A549 (cell line): ENCODE measurements at regions not wholly inside any gene's neighbourhood (a gene's known extent, or its start where the extent isn't known, plus 50 kb on each side); places are given as distances from the start of the nearest gene placed in this dataset.

Source experiments
- ATAC-seq, 2 experiments: fragments of 200-7000 bp in 1 of 2; fragments of >200 bp in 1 of 2; cut with Nextera tagmentation in 1 of 2; cut with Tn5 transposase in 1 of 2; 3 replicates each; pipeline versions ENCODE4 v1.8.0 to v1.9.1; 2018 to 2020; ENCODE audit warnings: mild to moderate bottlenecking in 1 of 2, moderate library complexity in 1 of 2
- CTCF ChIA-PET: fragments of 300-600 bp; sonication (Branson Sonifier 250); formaldehyde crosslinking; extraction: SDS; loops from one replicate; lab custom pipeline; 2021; ENCODE audit warnings: antibody characterized with exemption, inconsistent platforms; lab: Yijun Ruan, JAX
- POLR2A ChIA-PET: fragments of 350-600 bp; formaldehyde crosslinking; extraction: SDS; loops from one replicate; lab custom pipeline; 2021; ENCODE audit warnings: antibody characterized with exemption, inconsistent platforms; lab: Yijun Ruan, JAX
- DNase-seq, 2 experiments: peaks; one replicate each; pipeline versions ENCODE4 v3.0.0 to v3.0.0-alpha.2; 2011 to 2016; ENCODE audit warnings: low read depth in 1 of 2, low spot score in 1 of 2
- FAIRE-seq: peaks from 2 replicates; lab custom pipeline; 2011; peaks lifted over from hg19 to GRCh38; lab: Jason Lieb, UNC
- H3K27ac ChIP-seq, 2 experiments: fragments of >200 bp; sonication (Bioruptor Twin); formaldehyde crosslinking; 3 replicates each; pipeline ENCODE4 v1.5.1; 2016 to 2017
- H3K4me1 ChIP-seq: fragments of >200 bp; sonication (Bioruptor Twin); formaldehyde crosslinking; 3 replicates; pipeline ENCODE4 v1.6.1; 2016
- H3K4me2 ChIP-seq: fragments of >200 bp; sonication (Bioruptor Twin); formaldehyde crosslinking; 3 replicates; pipeline ENCODE4 v1.6.1; 2016
- H3K4me3 ChIP-seq: fragments of >200 bp; sonication (Bioruptor Twin); formaldehyde crosslinking; 3 replicates; pipeline ENCODE4 v1.5.1; 2016
- H3K9me3 ChIP-seq: fragments of >200 bp; sonication (Bioruptor Twin); formaldehyde crosslinking; 3 replicates; pipeline ENCODE4 v1.6.1; 2016
- BHLHE40 ChIP-seq: IDR thresholded peaks from 2 replicates; pipeline ENCODE4 v1.6.1; 2012; ENCODE audit warnings: low read depth, low read length, inconsistent platforms
- CBX8 ChIP-seq: fragments of 200-600 bp; sonication (generic); IDR thresholded peaks from 2 replicates; pipeline ENCODE4 v1.6.1; 2016
- CHD4 ChIP-seq: fragments of 200-600 bp; sonication (generic); IDR thresholded peaks from 2 replicates; pipeline ENCODE4 v1.6.1; 2016; ENCODE audit warnings: antibody characterized with exemption, mild to moderate bottlenecking, borderline replicate concordance
- EHF ChIP-seq: fragments of 250-450 bp; sonication (Bioruptor Pico); IDR thresholded peaks from 2 replicates; pipeline ENCODE4 v1.5.0; 2020; ENCODE audit warnings: mild to moderate bottlenecking
- ESRRA ChIP-seq: fragments of 150-350 bp; IDR thresholded peaks from 2 replicates; pipeline ENCODE4 v1.6.1; 2014; ENCODE audit warnings: mild to moderate bottlenecking, low read length, borderline replicate concordance
- FOSB ChIP-seq: fragments of 250-450 bp; sonication (Bioruptor Pico); IDR thresholded peaks from 2 replicates; pipeline ENCODE4 v1.5.0; 2020; ENCODE audit warnings: mild to moderate bottlenecking, moderate library complexity
- FOSL2 ChIP-seq, 2 experiments: fragments of 450-650 bp in 1 of 2; fragments of >200 bp in 1 of 2; sonication (Bioruptor Twin) in 1 of 2; formaldehyde crosslinking; IDR thresholded peaks; 2 replicates each; pipeline versions ENCODE4 v1.5.0 to v1.6.1; 2016 to 2020; ENCODE audit warnings: mild to moderate bottlenecking in 1 of 2, moderate library complexity in 1 of 2
- HEYL ChIP-seq: fragments of 250-450 bp; sonication (Bioruptor Pico); IDR thresholded peaks from 2 replicates; pipeline ENCODE4 v1.8.0; 2021; ENCODE audit warnings: mild to moderate bottlenecking, moderate library complexity
- HOXB5 ChIP-seq: fragments of 250-450 bp; sonication (Bioruptor Pico); IDR thresholded peaks from 2 replicates; pipeline ENCODE4 v1.5.0; 2020; ENCODE audit warnings: mild to moderate bottlenecking, moderate library complexity
- MYC ChIP-seq: IDR thresholded peaks from 2 replicates; pipeline ENCODE4 v1.6.1; 2012; ENCODE audit warnings: mild to moderate bottlenecking, inconsistent platforms, low read length, improper control_type of control experiment, borderline replicate concordance
- NPAS2 ChIP-seq: fragments of 250-450 bp; sonication (Bioruptor Pico); IDR thresholded peaks from 2 replicates; pipeline ENCODE4 v1.8.0; 2022; ENCODE audit warnings: mild to moderate bottlenecking, moderate library complexity, borderline replicate concordance
- NR3C1 ChIP-seq: fragments of >200 bp; sonication (Bioruptor Twin); formaldehyde crosslinking; IDR thresholded peaks from 3 replicates; pipeline ENCODE4 v1.6.1; 2017
- POLR2AphosphoS2 ChIP-seq: conservative IDR thresholded peaks from 2 replicates; pipeline ENCODE4 v1.6.1; 2012; ENCODE audit warnings: low read length, improper control_type of control experiment, inconsistent platforms
- RAD21 ChIP-seq, 2 experiments: fragments of >200 bp in 1 of 2; sonication (Bioruptor Twin) in 1 of 2; formaldehyde crosslinking in 1 of 2; IDR thresholded peaks in 1 of 2; conservative IDR thresholded peaks in 1 of 2; 2 replicates in 1 of 2; 3 replicates in 1 of 2; pipeline ENCODE4 v1.6.1; 2012 to 2018; ENCODE audit warnings: inconsistent platforms in 1 of 2
- RCOR1 ChIP-seq: fragments of 150-350 bp; IDR thresholded peaks from 2 replicates; pipeline ENCODE4 v1.6.1; 2014; ENCODE audit warnings: antibody characterized with exemption, low read length, low read depth
- SMC3 ChIP-seq: fragments of >200 bp; sonication (Bioruptor Twin); formaldehyde crosslinking; IDR thresholded peaks from 3 replicates; pipeline ENCODE4 v1.6.1; 2018; ENCODE audit warnings: inconsistent platforms
- TP53 ChIP-seq: fragments of 250-450 bp; sonication (Bioruptor Pico); IDR thresholded peaks from 2 replicates; pipeline ENCODE4 v1.5.0; 2021; ENCODE audit warnings: mild to moderate bottlenecking, moderate library complexity
- ZFP36 ChIP-seq: fragments of 450-650 bp; IDR thresholded peaks from 2 replicates; pipeline ENCODE4 v1.6.1; 2014; ENCODE audit warnings: borderline replicate concordance; ENCODE audit not compliant: partially characterized antibody
- ZNF302 ChIP-seq: fragments of 250-450 bp; sonication (Bioruptor Pico); IDR thresholded peaks from 2 replicates; pipeline ENCODE4 v1.9.0; 2021; ENCODE audit warnings: inconsistent platforms, mild to moderate bottlenecking, moderate library complexity
- WGBS: methylation state at CpG from one replicate; pipeline ENCODE4 v1.1.6; 2017; ENCODE audit errors: missing lambda C conversion rate; 5-methylcytosine and 5-hydroxymethylcytosine counted together
- TF ChIP-seq, protein P1 (sequence below): fragments of 250-450 bp; sonication (Bioruptor Pico); IDR thresholded peaks from 2 replicates; pipeline ENCODE4 v1.5.0; 2020; ENCODE audit warnings: low read depth, mild to moderate bottlenecking, moderate library complexity
- TF ChIP-seq, protein P2 (sequence below): fragments of 200-600 bp; sonication (generic); IDR thresholded peaks from 2 replicates; pipeline ENCODE4 v1.6.1; 2016; ENCODE audit warnings: antibody characterized with exemption, mild to moderate bottlenecking, moderate library complexity

DNA sequence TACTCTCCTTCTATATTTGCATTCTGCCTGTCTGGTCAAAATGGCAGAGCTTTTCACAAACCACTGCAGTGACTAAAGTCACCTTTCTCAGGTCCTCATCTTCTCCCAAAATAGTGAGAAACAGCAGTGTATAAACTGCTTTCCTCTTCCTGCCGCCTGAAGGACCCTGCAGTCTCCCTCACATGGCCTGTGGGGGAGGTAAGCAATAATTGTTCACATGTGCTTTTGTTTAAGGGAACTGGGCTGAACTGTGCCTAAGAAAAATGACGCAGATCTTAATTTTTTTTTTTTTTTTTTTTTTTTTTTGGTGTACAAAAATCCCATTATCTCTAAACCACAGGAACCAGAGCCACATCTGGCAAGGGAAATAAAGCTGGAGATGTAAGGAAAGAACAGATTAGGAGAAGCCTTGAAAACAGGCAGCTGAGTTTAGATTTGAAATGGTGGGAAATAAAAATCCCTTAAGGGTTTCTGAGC, 131.7 kb upstream of the VLDLR start:
- no peak overlapping the region for H3K4me3 ChIP-seq
- peaks cover 13% of the 10 kb centered on the region; the same call in 1 of the 3 replicates for H3K4me1 ChIP-seq
- no peak overlapping the region for H3K4me2 ChIP-seq
- DNase-seq (no peak), FAIRE-seq (no peak), ATAC-seq (no peak)
- POLR2A ChIA-PET: no interaction called here
- 70% methylated on average over 2 of the region's 2 CpGs for WGBS
- H3K9me3 ChIP-seq: no peaks in the 10 kb centered on the region
- H3K27ac ChIP-seq: no peak overlapping the region
- TF ChIP-seq ESRRA (no peak), NR3C1 (no peak), EHF (no peak), ZNF302 (CRISPR knock-in tag) (no peak), CBX8 (no peak), TP53 (CRISPR knock-in tag) (no peak), CHD4 (no peak), BHLHE40 (no peak), ZFP36 (no peak), RCOR1 (no peak), MYC (no peak), RAD21 (conservative IDR thresholded peaks at IDR 0.05 in 1 of 2, IDR thresholded peaks at IDR 0.05 in 1 of 2) (no peak), HEYL (no peak), FOSL2 (IDR thresholded peaks at IDR 0.05) (no peak), FOSL2 (CRISPR knock-in tag; IDR thresholded peaks at IDR 0.05) (no peak), POLR2AphosphoS2 (no peak), SMC3 (no peak)
- TF ChIP-seq, protein P1, sequence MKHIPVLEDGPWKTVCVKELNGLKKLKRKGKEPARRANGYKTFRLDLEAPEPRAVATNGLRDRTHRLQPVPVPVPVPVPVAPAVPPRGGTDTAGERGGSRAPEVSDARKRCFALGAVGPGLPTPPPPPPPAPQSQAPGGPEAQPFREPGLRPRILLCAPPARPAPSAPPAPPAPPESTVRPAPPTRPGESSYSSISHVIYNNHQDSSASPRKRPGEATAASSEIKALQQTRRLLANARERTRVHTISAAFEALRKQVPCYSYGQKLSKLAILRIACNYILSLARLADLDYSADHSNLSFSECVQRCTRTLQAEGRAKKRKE (CRISPR knock-in tag): no peak
- TF ChIP-seq, protein P2, sequence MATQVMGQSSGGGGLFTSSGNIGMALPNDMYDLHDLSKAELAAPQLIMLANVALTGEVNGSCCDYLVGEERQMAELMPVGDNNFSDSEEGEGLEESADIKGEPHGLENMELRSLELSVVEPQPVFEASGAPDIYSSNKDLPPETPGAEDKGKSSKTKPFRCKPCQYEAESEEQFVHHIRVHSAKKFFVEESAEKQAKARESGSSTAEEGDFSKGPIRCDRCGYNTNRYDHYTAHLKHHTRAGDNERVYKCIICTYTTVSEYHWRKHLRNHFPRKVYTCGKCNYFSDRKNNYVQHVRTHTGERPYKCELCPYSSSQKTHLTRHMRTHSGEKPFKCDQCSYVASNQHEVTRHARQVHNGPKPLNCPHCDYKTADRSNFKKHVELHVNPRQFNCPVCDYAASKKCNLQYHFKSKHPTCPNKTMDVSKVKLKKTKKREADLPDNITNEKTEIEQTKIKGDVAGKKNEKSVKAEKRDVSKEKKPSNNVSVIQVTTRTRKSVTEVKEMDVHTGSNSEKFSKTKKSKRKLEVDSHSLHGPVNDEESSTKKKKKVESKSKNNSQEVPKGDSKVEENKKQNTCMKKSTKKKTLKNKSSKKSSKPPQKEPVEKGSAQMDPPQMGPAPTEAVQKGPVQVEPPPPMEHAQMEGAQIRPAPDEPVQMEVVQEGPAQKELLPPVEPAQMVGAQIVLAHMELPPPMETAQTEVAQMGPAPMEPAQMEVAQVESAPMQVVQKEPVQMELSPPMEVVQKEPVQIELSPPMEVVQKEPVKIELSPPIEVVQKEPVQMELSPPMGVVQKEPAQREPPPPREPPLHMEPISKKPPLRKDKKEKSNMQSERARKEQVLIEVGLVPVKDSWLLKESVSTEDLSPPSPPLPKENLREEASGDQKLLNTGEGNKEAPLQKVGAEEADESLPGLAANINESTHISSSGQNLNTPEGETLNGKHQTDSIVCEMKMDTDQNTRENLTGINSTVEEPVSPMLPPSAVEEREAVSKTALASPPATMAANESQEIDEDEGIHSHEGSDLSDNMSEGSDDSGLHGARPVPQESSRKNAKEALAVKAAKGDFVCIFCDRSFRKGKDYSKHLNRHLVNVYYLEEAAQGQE: no peak
- CTCF ChIA-PET: no interaction called here

DNA sequence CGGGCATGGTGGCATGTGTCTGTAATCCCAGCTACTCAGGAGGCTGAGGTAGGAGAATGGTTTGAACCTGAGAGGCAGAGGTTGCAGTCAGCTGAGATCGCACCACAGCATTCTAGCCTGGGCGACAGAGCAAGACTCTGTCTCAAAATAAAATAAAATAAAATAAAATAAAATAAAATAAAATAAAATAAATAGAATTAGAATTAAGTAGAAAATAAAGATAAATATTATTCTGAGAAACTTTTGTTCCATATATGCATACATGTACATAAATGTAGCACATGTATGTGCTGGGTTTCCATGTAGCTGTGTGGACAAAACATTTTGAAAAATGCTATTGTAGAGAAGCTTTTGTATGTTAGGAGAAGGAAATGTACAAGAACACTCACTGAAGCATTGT, 129.4 kb upstream of the VLDLR start:
- DNase-seq (no peak), ATAC-seq (no peak), FAIRE-seq (no peak)
- no peak overlapping the region for H3K4me3 ChIP-seq
- ChIA-PET CTCF (no interaction called here), POLR2A (no interaction called here)
- H3K4me2 ChIP-seq: no peak overlapping the region
- 66% methylated on average over 3 of the region's 3 CpGs for WGBS
- H3K9me3 ChIP-seq: no peaks in the 10 kb centered on the region
- peaks cover 13% of the 10 kb centered on the region; the same call in 1 of the 3 replicates for H3K4me1 ChIP-seq
- H3K27ac ChIP-seq: no peak overlapping the region
- TF ChIP-seq FOSB (no peak), CBX8 (no peak), NPAS2 (CRISPR knock-in tag) (no peak), HOXB5 (CRISPR knock-in tag) (no peak), POLR2AphosphoS2 (no peak)
